ENCODE measurements at regions not wholly inside any gene's neighbourhood (a gene's known extent, or its start where the extent isn't known, plus 50 kb on each side); places are given as distances from the start of the nearest gene placed in this dataset.

GRCh38 chr18:28458751-28459150 lies 281.8 kb upstream of the CDH2 start:
- Histone ChIP-seq H3K9ac (no peak overlapping the region), H4K20me1 (ENCODE audit: low read depth) (no peaks in the 10 kb centered on the region), H3K4me1 (no peaks in the 10 kb centered on the region), H3K4me2 (no peak overlapping the region), H3K9me3 (ENCODE audit: low read depth) (no peaks in the 10 kb centered on the region), H3K36me3 (no peaks in the 10 kb centered on the region), H3K79me2 (ENCODE audit: low read depth) (no peaks in the 10 kb centered on the region), H3K27me3 (no peaks in the 10 kb centered on the region), H2AFZ (replicated peaks) (no peak overlapping the region), H3K4me3 (no peak overlapping the region), H3F3A (ENCODE audit: low read depth) (no peaks in the 10 kb centered on the region), H3K27ac (no peak overlapping the region)
- H3K27me3 Mint-ChIP-seq (ENCODE audit: insufficient read depth, low read depth): no peaks in the 10 kb centered on the region
- H3K27ac Mint-ChIP-seq: no peak overlapping the region
- no peaks in the 10 kb centered on the region for H3K9me3 Mint-ChIP-seq
- no peaks in the 10 kb centered on the region for H3K36me3 Mint-ChIP-seq
- TF ChIP-seq EZH2phosphoT487 (IDR thresholded peaks at IDR 0.05) (no peak), CTCF (IDR thresholded peaks at IDR 0.05) (no peak)
- no peaks in the 10 kb centered on the region for H3K4me1 Mint-ChIP-seq
- H3K4me3 Mint-ChIP-seq: no peak overlapping the region
- no peak for DNase-seq (ENCODE audit: low spot score)

GRCh38 chr18:28457784-28458183 lies 280.9 kb upstream of the CDH2 start:
- Histone ChIP-seq H3K4me2 (no peak overlapping the region), H3K4me1 (no peaks in the 10 kb centered on the region), H4K20me1 (ENCODE audit: low read depth) (no peaks in the 10 kb centered on the region), H3K27ac (no peak overlapping the region), H3K9ac (no peak overlapping the region), H3K9me3 (ENCODE audit: low read depth) (no peaks in the 10 kb centered on the region), H3K27me3 (no peaks in the 10 kb centered on the region), H3F3A (ENCODE audit: low read depth) (no peaks in the 10 kb centered on the region), H3K79me2 (ENCODE audit: low read depth) (no peaks in the 10 kb centered on the region), H3K36me3 (no peaks in the 10 kb centered on the region), H3K4me3 (no peak overlapping the region), H2AFZ (replicated peaks) (peak overlapping the region; percentile 71)
- no peak for TF ChIP-seq EZH2phosphoT487 (IDR thresholded peaks at IDR 0.05)
- TF ChIP-seq EZH2 (IDR thresholded peaks at IDR 0.05): no peak
- no peak for TF ChIP-seq CTCF (IDR thresholded peaks at IDR 0.05)
- no peak for DNase-seq (ENCODE audit: low spot score)
- Mint-ChIP-seq H3K4me1 (no peaks in the 10 kb centered on the region), H3K27me3 (ENCODE audit: insufficient read depth, low read depth) (no peaks in the 10 kb centered on the region), H3K36me3 (no peaks in the 10 kb centered on the region), H3K27ac (no peak overlapping the region), H3K4me3 (no peak overlapping the region), H3K9me3 (no peaks in the 10 kb centered on the region)

GRCh38 chr18:28455971-28456370 lies 279.0 kb upstream of the CDH2 start:
- no peak for DNase-seq (ENCODE audit: low spot score)
- Mint-ChIP-seq H3K4me1 (no peaks in the 10 kb centered on the region), H3K27ac (no peak overlapping the region), H3K36me3 (no peaks in the 10 kb centered on the region), H3K9me3 (no peaks in the 10 kb centered on the region), H3K27me3 (ENCODE audit: insufficient read depth, low read depth) (no peaks in the 10 kb centered on the region), H3K4me3 (no peak overlapping the region)
- TF ChIP-seq EZH2 (IDR thresholded peaks at IDR 0.05): no peak
- no peak for TF ChIP-seq CTCF (IDR thresholded peaks at IDR 0.05)
- no peak for TF ChIP-seq EZH2phosphoT487 (IDR thresholded peaks at IDR 0.05)
- H3K4me1 ChIP-seq: no peaks in the 10 kb centered on the region
- no peaks in the 10 kb centered on the region for H3K9me3 ChIP-seq (ENCODE audit: low read depth)
- H3K79me2 ChIP-seq (ENCODE audit: low read depth): no peaks in the 10 kb centered on the region
- H3K4me3 ChIP-seq: no peak overlapping the region
- H2AFZ ChIP-seq (replicated peaks): no peak overlapping the region
- no peaks in the 10 kb centered on the region for H4K20me1 ChIP-seq (ENCODE audit: low read depth)
- no peaks in the 10 kb centered on the region for H3K36me3 ChIP-seq
- H3K27me3 ChIP-seq: no peaks in the 10 kb centered on the region
- H3K27ac ChIP-seq: no peak overlapping the region
- no peak overlapping the region for H3K9ac ChIP-seq
- no peaks in the 10 kb centered on the region for H3F3A ChIP-seq (ENCODE audit: low read depth)
- no peak overlapping the region for H3K4me2 ChIP-seq

GRCh38 chr18:28439870-28440269 lies 262.9 kb upstream of the CDH2 start:
- H3K36me3 ChIP-seq: no peaks in the 10 kb centered on the region
- peaks cover 10% of the 10 kb centered on the region for H3K4me1 Mint-ChIP-seq

More at GRCh38 chr18:28439870-28440269, 262.9 kb upstream of the CDH2 start:
- Histone ChIP-seq H3K9me3 (ENCODE audit: low read depth) (no peaks in the 10 kb centered on the region), H3K9ac (no peak overlapping the region), H3K4me3 (no peak overlapping the region), H3K4me1 (peaks cover 3% of the 10 kb centered on the region), H3K27me3 (no peaks in the 10 kb centered on the region), H3K27ac (no peak overlapping the region), H3F3A (ENCODE audit: low read depth) (no peaks in the 10 kb centered on the region), H3K79me2 (ENCODE audit: low read depth) (no peaks in the 10 kb centered on the region), H4K20me1 (ENCODE audit: low read depth) (no peaks in the 10 kb centered on the region), H3K4me2 (no peak overlapping the region), H2AFZ (replicated peaks) (no peak overlapping the region)
- Mint-ChIP-seq H3K36me3 (no peaks in the 10 kb centered on the region), H3K4me3 (no peak overlapping the region), H3K27me3 (ENCODE audit: insufficient read depth, low read depth) (peaks cover 2% of the 10 kb centered on the region), H3K27ac (no peak overlapping the region), H3K9me3 (peaks cover 11% of the 10 kb centered on the region)
- TF ChIP-seq EZH2phosphoT487 (IDR thresholded peaks at IDR 0.05) (no peak), CTCF (IDR thresholded peaks at IDR 0.05) (no peak), EZH2 (IDR thresholded peaks at IDR 0.05) (no peak)
- DNase-seq (ENCODE audit: low spot score): no peak
